ENCODE measurements at regions not wholly inside any gene's neighbourhood (a gene's known extent, or its start where the extent isn't known, plus 50 kb on each side); places are given as distances from the start of the nearest gene placed in this dataset.

GRCh38 chr3:177598097-177598833, 401.0 kb upstream of the TBL1XR1 start:
- TF ChIP-seq, protein P1, sequence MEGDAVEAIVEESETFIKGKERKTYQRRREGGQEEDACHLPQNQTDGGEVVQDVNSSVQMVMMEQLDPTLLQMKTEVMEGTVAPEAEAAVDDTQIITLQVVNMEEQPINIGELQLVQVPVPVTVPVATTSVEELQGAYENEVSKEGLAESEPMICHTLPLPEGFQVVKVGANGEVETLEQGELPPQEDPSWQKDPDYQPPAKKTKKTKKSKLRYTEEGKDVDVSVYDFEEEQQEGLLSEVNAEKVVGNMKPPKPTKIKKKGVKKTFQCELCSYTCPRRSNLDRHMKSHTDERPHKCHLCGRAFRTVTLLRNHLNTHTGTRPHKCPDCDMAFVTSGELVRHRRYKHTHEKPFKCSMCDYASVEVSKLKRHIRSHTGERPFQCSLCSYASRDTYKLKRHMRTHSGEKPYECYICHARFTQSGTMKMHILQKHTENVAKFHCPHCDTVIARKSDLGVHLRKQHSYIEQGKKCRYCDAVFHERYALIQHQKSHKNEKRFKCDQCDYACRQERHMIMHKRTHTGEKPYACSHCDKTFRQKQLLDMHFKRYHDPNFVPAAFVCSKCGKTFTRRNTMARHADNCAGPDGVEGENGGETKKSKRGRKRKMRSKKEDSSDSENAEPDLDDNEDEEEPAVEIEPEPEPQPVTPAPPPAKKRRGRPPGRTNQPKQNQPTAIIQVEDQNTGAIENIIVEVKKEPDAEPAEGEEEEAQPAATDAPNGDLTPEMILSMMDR (IDR thresholded peaks at IDR 0.05; ENCODE audit: low read depth, low read length), result no peak
- no peak overlapping the region for H3K4me3 ChIP-seq (ENCODE audit: low read depth, low read length)

DNA sequence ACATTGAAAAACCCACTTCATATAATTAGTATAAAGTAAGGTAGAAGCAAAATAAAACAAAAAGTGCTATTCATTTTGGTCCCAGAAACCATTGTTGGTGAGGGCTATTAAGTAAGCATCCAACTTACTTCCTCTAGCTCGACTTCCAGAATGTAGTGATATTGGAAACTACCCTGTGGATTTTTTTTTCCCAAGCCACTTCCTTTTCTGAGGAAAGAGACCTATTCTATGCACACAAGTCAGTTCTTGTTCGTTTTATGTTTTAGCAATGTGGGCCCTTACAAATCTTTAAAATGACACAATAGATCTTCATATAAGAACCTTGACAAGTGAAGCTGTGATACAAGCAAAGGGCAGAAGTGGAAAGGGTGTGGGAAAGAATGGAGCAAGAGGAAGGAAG, 402.0 kb upstream of the TBL1XR1 start:
- TF ChIP-seq, protein P1 (IDR thresholded peaks at IDR 0.05; ENCODE audit: low read depth, low read length), result no peak
- H3K4me3 ChIP-seq (ENCODE audit: low read depth, low read length), result no peak overlapping the region

- no peak overlapping the region for H3K4me3 ChIP-seq (ENCODE audit: low read depth, low read length)
- TF ChIP-seq, protein P1 (IDR thresholded peaks at IDR 0.05; ENCODE audit: low read depth, low read length), result no peak
These were observed 402.6 kb upstream of the TBL1XR1 start for GRCh38 chr3:177599837-177600236.

DNA sequence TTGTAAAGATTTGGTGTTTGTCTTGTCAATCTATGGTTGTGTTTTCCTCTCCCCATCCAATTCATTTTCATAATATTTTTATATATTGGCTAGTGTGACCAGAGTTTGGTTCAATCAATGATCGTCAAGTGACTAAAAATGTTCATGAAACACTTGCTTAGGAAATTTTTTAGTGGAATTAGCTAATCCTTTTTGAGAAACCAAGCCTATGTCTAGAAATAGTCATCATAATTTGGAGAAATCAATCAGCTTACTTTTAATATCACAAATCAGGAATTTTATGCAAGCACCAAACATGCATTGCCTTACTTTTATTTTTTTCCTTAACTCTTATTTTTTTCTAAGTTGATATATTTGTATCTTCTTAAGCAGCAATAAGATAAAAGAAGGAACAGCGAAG, 403.1 kb upstream of the TBL1XR1 start:
- no peak overlapping the region for H3K4me3 ChIP-seq (ENCODE audit: low read depth, low read length)
- TF ChIP-seq, protein P1 (IDR thresholded peaks at IDR 0.05; ENCODE audit: low read depth, low read length), result no peak

GRCh38 chr3:177601152-177601551, 403.9 kb upstream of the TBL1XR1 start:
- TF ChIP-seq, protein P1 (IDR thresholded peaks at IDR 0.05; ENCODE audit: low read depth, low read length), result no peak
- no peak overlapping the region for H3K4me3 ChIP-seq (ENCODE audit: low read depth, low read length)

- H3K4me3 ChIP-seq (ENCODE audit: low read depth, low read length), result no peak overlapping the region
- TF ChIP-seq, protein P1 (IDR thresholded peaks at IDR 0.05; ENCODE audit: low read depth, low read length), result no peak
These were observed 405.4 kb upstream of the TBL1XR1 start for GRCh38 chr3:177602601-177603147.

DNA sequence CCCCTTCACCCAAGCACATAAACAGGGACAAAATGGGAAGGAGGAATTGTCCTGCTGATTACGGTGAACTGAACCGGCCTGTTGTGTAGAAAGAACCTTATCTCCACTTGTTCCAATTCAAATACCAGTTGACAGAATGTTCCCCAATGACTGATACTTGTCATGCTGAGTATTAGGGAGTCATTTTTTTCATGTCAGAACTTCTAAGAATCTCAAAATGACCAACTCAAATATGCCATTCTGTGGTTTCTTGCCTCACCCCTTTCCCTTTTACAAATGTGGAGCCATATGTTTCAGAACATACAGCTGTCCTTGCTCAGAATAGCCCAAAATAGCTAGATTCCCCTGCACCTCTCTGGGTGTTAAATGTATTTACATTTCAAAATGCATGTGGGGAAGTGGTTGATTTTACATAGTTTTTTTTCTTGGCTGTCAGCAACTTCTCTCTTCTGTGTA, 405.9 kb upstream of the TBL1XR1 start:
- no peak overlapping the region for H3K4me3 ChIP-seq (ENCODE audit: low read depth, low read length)
- TF ChIP-seq, protein P1 (IDR thresholded peaks at IDR 0.05; ENCODE audit: low read depth, low read length), result no peak

All from WI38 (cell line).